ENCODE measurements at regions not wholly inside any gene's neighbourhood (a gene's known extent, or its start where the extent isn't known, plus 50 kb on each side); places are given as distances from the start of the nearest gene placed in this dataset.

- ChIA-PET POLR2A (interaction anchor here (0.6 kb wide), 2 partner anchors 16 to 1966 kb away, joined by 3 read pairs; no protein-coding TSS in a partner anchor), SMC1A (ENCODE audit: uncharacterized antibody, unreplicated experiment) (no interaction called here), CTCF (no interaction called here), RAD21 (ENCODE audit: unreplicated experiment) (interaction anchor here (0.7 kb wide), 1 partner anchor 96 kb away, joined by 3 read pairs; no protein-coding TSS in a partner anchor)
- no peak for TF ChIP-seq NFYB (IDR thresholded peaks at IDR 0.05; ENCODE audit: insufficient read depth, low read depth, low read length)
- no peak for TF ChIP-seq ZNF217 (IDR thresholded peaks at IDR 0.05)
- TF ChIP-seq, protein P1, sequence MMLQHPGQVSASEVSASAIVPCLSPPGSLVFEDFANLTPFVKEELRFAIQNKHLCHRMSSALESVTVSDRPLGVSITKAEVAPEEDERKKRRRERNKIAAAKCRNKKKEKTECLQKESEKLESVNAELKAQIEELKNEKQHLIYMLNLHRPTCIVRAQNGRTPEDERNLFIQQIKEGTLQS (IDR thresholded peaks at IDR 0.05; ENCODE audit: borderline replicate concordance, extremely low read depth, low read depth, low read length) = no peak
- no peak for TF ChIP-seq BMI1 (IDR thresholded peaks at IDR 0.05; ENCODE audit: borderline replicate concordance)
- no peak for TF ChIP-seq SIN3A (IDR thresholded peaks at IDR 0.05; ENCODE audit: low read depth, low read length)
- TF ChIP-seq FOS (IDR thresholded peaks at IDR 0.05; ENCODE audit: borderline replicate concordance, extremely low read depth, insufficient read length) = no peak
- TF ChIP-seq, protein P2, sequence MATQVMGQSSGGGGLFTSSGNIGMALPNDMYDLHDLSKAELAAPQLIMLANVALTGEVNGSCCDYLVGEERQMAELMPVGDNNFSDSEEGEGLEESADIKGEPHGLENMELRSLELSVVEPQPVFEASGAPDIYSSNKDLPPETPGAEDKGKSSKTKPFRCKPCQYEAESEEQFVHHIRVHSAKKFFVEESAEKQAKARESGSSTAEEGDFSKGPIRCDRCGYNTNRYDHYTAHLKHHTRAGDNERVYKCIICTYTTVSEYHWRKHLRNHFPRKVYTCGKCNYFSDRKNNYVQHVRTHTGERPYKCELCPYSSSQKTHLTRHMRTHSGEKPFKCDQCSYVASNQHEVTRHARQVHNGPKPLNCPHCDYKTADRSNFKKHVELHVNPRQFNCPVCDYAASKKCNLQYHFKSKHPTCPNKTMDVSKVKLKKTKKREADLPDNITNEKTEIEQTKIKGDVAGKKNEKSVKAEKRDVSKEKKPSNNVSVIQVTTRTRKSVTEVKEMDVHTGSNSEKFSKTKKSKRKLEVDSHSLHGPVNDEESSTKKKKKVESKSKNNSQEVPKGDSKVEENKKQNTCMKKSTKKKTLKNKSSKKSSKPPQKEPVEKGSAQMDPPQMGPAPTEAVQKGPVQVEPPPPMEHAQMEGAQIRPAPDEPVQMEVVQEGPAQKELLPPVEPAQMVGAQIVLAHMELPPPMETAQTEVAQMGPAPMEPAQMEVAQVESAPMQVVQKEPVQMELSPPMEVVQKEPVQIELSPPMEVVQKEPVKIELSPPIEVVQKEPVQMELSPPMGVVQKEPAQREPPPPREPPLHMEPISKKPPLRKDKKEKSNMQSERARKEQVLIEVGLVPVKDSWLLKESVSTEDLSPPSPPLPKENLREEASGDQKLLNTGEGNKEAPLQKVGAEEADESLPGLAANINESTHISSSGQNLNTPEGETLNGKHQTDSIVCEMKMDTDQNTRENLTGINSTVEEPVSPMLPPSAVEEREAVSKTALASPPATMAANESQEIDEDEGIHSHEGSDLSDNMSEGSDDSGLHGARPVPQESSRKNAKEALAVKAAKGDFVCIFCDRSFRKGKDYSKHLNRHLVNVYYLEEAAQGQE (IDR thresholded peaks at IDR 0.05; ENCODE audit: low read depth, low read length) = no peak
- no peak for TF ChIP-seq SP1 (IDR thresholded peaks at IDR 0.05; ENCODE audit: low read depth, low read length)
- Histone ChIP-seq H2AFZ (ENCODE audit: control insufficient read depth, low read depth, low read length) (no peak overlapping the region; the same call in 1 of the 2 replicates), H3K4me3 (no peak overlapping the region), H4K20me1 (ENCODE audit: control insufficient read depth, insufficient read depth) (no peaks in the 10 kb centered on the region), H3K36me3 (ENCODE audit: control insufficient read depth in 2 of 2, insufficient read depth in 2 of 2, low read length in 1 of 2) (no peaks in the 10 kb centered on the region), H3K9me3 (replicated peaks; ENCODE audit: control insufficient read depth, insufficient read depth, low read length) (no peaks in the 10 kb centered on the region), H3K4me2 (ENCODE audit: control insufficient read depth, insufficient read depth) (no peak overlapping the region), H3K27me3 (replicated peaks in 1 of 2; ENCODE audit: control insufficient read depth in 2 of 2, insufficient read depth in 2 of 2, low read length in 1 of 2) (peaks cover 0 to under 1% of the 10 kb centered on the region in 2 experiments; a peak in 1 of 4 replicates), H3K79me2 (ENCODE audit: control insufficient read depth, insufficient read depth, low read length) (no peaks in the 10 kb centered on the region), H3K4me1 (ENCODE audit: control insufficient read depth, insufficient read depth, low read length) (no peaks in the 10 kb centered on the region), H3K27ac (ENCODE audit: control insufficient read depth, insufficient read depth) (no peak overlapping the region), H3K9ac (ENCODE audit: control insufficient read depth, insufficient read depth, low read length) (no peak overlapping the region)
- FAIRE-seq (no peak), DNase-seq (ENCODE audit: low read depth, low spot score) (no peak), ATAC-seq (no peak)
- intact Hi-C loops (cut with micrococcal nuclease; ENCODE audit: unreplicated experiment) = no loop called here
- WGBS (ENCODE audit: insufficient coverage, insufficient replicate concordance, low lambda C conversion rate, missing lambda C conversion rate) = 65% methylated on average over 3 of the region's 3 CpGs
- in situ Hi-C loops (cut with MboI) = no loop called here
- BruUV-seq (replicated peaks) = no TSS peak
These were observed 56.0 kb upstream of the NEBL start for GRCh38 chr10:20953120-20953519.
